GM21619 (cell line): ENCODE measurements at regions not wholly inside any gene's neighbourhood (a gene's known extent, or its start where the extent isn't known, plus 50 kb on each side); places are given as distances from the start of the nearest gene placed in this dataset.

Source experiments
- ATAC-seq: cut with Tn5 transposase; IDR thresholded peaks from one replicate; pipeline ENCODE4 v1.9.1; 2021; ENCODE audit not compliant: unreplicated experiment

- ATAC-seq = no peak
Observed at GRCh38 chr19:30150626-30151025, 208.6 kb downstream of the URI1 start.

- no peak for ATAC-seq
Observed at GRCh38 chr19:30151081-30151480, 209.0 kb downstream of the URI1 start.

- ATAC-seq = no peak
Observed at GRCh38 chr19:30152510-30153291, 210.7 kb downstream of the URI1 start.

GRCh38 chr19:30153326-30154210 lies 211.5 kb downstream of the URI1 start:
- ATAC-seq = peak; percentile 78

- no peak for ATAC-seq
Observed at GRCh38 chr19:30154410-30154809, 212.4 kb downstream of the URI1 start.

GRCh38 chr19:30155381-30156200 lies 213.6 kb downstream of the URI1 start:
- ATAC-seq = no peak

GRCh38 chr19:30156646-30157045 lies 214.6 kb downstream of the URI1 start:
- no peak for ATAC-seq

- ATAC-seq = no peak
Observed at GRCh38 chr19:30158067-30158892, 213.9 kb upstream of the ZNF536 start.

- ATAC-seq = no peak
Observed at GRCh38 chr19:30158893-30159245, 213.3 kb upstream of the ZNF536 start.

- no peak for ATAC-seq
Observed at GRCh38 chr19:30159636-30160035, 212.5 kb upstream of the ZNF536 start.

- no peak for ATAC-seq
Observed at GRCh38 chr19:30160426-30160825, 211.8 kb upstream of the ZNF536 start.

GRCh38 chr19:30161021-30161655 lies 211.0 kb upstream of the ZNF536 start:
- ATAC-seq = no peak

- ATAC-seq = no peak
Observed at GRCh38 chr19:30161770-30162169, 210.4 kb upstream of the ZNF536 start.

GRCh38 chr19:30162718-30163117 lies 209.5 kb upstream of the ZNF536 start:
- ATAC-seq = no peak

GRCh38 chr19:30163663-30164062 lies 208.5 kb upstream of the ZNF536 start:
- no peak for ATAC-seq

- no peak for ATAC-seq
Observed at GRCh38 chr19:30165228-30165813, 206.9 kb upstream of the ZNF536 start.

GRCh38 chr19:30167206-30167868 lies 204.8 kb upstream of the ZNF536 start:
- ATAC-seq = no peak

GRCh38 chr19:30167976-30168635 lies 204.1 kb upstream of the ZNF536 start:
- no peak for ATAC-seq

- no peak for ATAC-seq
Observed at GRCh38 chr19:30168760-30169159, 203.4 kb upstream of the ZNF536 start.
